GM23248 (cell line): ENCODE measurements at regions not wholly inside any gene's neighbourhood (a gene's known extent, or its start where the extent isn't known, plus 50 kb on each side); places are given as distances from the start of the nearest gene placed in this dataset.

Experiments
- EZH2 ChIP-seq: fragments of 200-600 bp; sonication (generic); IDR thresholded peaks from 2 replicates; pipeline ENCODE4 v1.6.1; 2018; ENCODE audit warnings: antibody characterized with exemption, mild to moderate bottlenecking; ENCODE audit not compliant: insufficient read depth, poor library complexity, severe bottlenecking
- EZH2phosphoT487 ChIP-seq: fragments of 200-600 bp; sonication (generic); IDR thresholded peaks from 2 replicates; pipeline ENCODE4 v1.6.1; 2018; ENCODE audit warnings: antibody characterized with exemption, moderate library complexity, mild to moderate bottlenecking, low read depth; ENCODE audit not compliant: insufficient read depth

- TF ChIP-seq EZH2 (no peak), EZH2phosphoT487 (no peak)
These were observed 106.8 kb upstream of the VAMP7 start for GRCh38 chrX:155774387-155774786.
